ENCODE measurements at regions not wholly inside any gene's neighbourhood (a gene's known extent, or its start where the extent isn't known, plus 50 kb on each side); places are given as distances from the start of the nearest gene placed in this dataset.

- no peak for DNase-seq (ENCODE audit: low read depth, low spot score)
- H3K4me3 ChIP-seq (ENCODE audit: low read length) = no peak overlapping the region
Observed at GRCh38 chr1:208598021-208598420, 353.8 kb upstream of the PLXNA2 start.

- no peak overlapping the region for H3K4me3 ChIP-seq (ENCODE audit: low read length)
- DNase-seq (ENCODE audit: low read depth, low spot score) = no peak
Observed at GRCh38 chr1:208599063-208599462, 354.9 kb upstream of the PLXNA2 start.

- no peak overlapping the region for H3K4me3 ChIP-seq (ENCODE audit: low read length)
- no peak for DNase-seq (ENCODE audit: low read depth, low spot score)
Observed at GRCh38 chr1:208600456-208601190, 356.4 kb upstream of the PLXNA2 start.

GRCh38 chr1:208601561-208601960 is 357.4 kb upstream of the PLXNA2 start:
- H3K4me3 ChIP-seq (ENCODE audit: low read length) = no peak overlapping the region
- no peak for DNase-seq (ENCODE audit: low read depth, low spot score)

GRCh38 chr1:208603721-208604120 is 359.5 kb upstream of the PLXNA2 start:
- DNase-seq (ENCODE audit: low read depth, low spot score) = no peak
- no peak overlapping the region for H3K4me3 ChIP-seq (ENCODE audit: low read length)

GRCh38 chr1:208604295-208604694 is 360.1 kb upstream of the PLXNA2 start:
- no peak overlapping the region for H3K4me3 ChIP-seq (ENCODE audit: low read length)
- no peak for DNase-seq (ENCODE audit: low read depth, low spot score)

GRCh38 chr1:208606959-208607358 is 362.8 kb upstream of the PLXNA2 start:
- no peak for DNase-seq (ENCODE audit: low read depth, low spot score)
- no peak overlapping the region for H3K4me3 ChIP-seq (ENCODE audit: low read length)

- no peak for DNase-seq (ENCODE audit: low read depth, low spot score)
Observed at GRCh38 chr1:208607616-208608015, 363.4 kb upstream of the PLXNA2 start.

GRCh38 chr1:208614610-208615009 is 370.4 kb upstream of the PLXNA2 start:
- H3K4me3 ChIP-seq (ENCODE audit: low read length) = no peak overlapping the region
- no peak for DNase-seq (ENCODE audit: low read depth, low spot score)

More at GRCh38 chr1:208607616-208608015, 363.4 kb upstream of the PLXNA2 start:
- H3K4me3 ChIP-seq (ENCODE audit: low read length) = no peak overlapping the region

GRCh38 chr1:208615371-208615770 is 371.2 kb upstream of the PLXNA2 start:
- DNase-seq (ENCODE audit: low read depth, low spot score) = no peak
- H3K4me3 ChIP-seq (ENCODE audit: low read length) = no peak overlapping the region

- no peak for DNase-seq (ENCODE audit: low read depth, low spot score)
- no peak overlapping the region for H3K4me3 ChIP-seq (ENCODE audit: low read length)
Observed at GRCh38 chr1:208616776-208617175, 372.6 kb upstream of the PLXNA2 start.

- DNase-seq (ENCODE audit: low read depth, low spot score) = no peak
- H3K4me3 ChIP-seq (ENCODE audit: low read length) = no peak overlapping the region
Observed at GRCh38 chr1:208628022-208628914, 384.1 kb upstream of the PLXNA2 start.

GRCh38 chr1:208631092-208631491 is 386.9 kb upstream of the PLXNA2 start:
- no peak for DNase-seq (ENCODE audit: low read depth, low spot score)
- no peak overlapping the region for H3K4me3 ChIP-seq (ENCODE audit: low read length)

- DNase-seq (ENCODE audit: low read depth, low spot score) = no peak
- no peak overlapping the region for H3K4me3 ChIP-seq (ENCODE audit: low read length)
Observed at GRCh38 chr1:208631506-208631905, 387.3 kb upstream of the PLXNA2 start.

- H3K4me3 ChIP-seq (ENCODE audit: low read length) = no peak overlapping the region
- no peak for DNase-seq (ENCODE audit: low read depth, low spot score)
Observed at GRCh38 chr1:208634346-208635140, 390.4 kb upstream of the PLXNA2 start.

GRCh38 chr1:208637181-208637580 is 393.0 kb upstream of the PLXNA2 start:
- no peak for DNase-seq (ENCODE audit: low read depth, low spot score)
- no peak overlapping the region for H3K4me3 ChIP-seq (ENCODE audit: low read length)

GRCh38 chr1:208639382-208639781 is 395.2 kb upstream of the PLXNA2 start:
- H3K4me3 ChIP-seq (ENCODE audit: low read length) = no peak overlapping the region
- no peak for DNase-seq (ENCODE audit: low read depth, low spot score)

GRCh38 chr1:208640295-208640694 is 396.1 kb upstream of the PLXNA2 start:
- H3K4me3 ChIP-seq (ENCODE audit: low read length) = no peak overlapping the region
- no peak for DNase-seq (ENCODE audit: low read depth, low spot score)

- no peak overlapping the region for H3K4me3 ChIP-seq (ENCODE audit: low read length)
- DNase-seq (ENCODE audit: low read depth, low spot score) = no peak
Observed at GRCh38 chr1:208641579-208642280, 397.5 kb upstream of the PLXNA2 start.
